GM03348 (cell line): ENCODE measurements at regions not wholly inside any gene's neighbourhood (a gene's known extent, or its start where the extent isn't known, plus 50 kb on each side); places are given as distances from the start of the nearest gene placed in this dataset.
"Not testable (repeated sequence)": the region's sequence is repeated elsewhere in the genome, so short reads cannot be mapped to it uniquely, and the experiment has no call there.

Experiments
- DNase-seq: peaks from one replicate; pipeline ENCODE4 v3.0.0; 2012; ENCODE audit warnings: low spot score

GRCh38 chr16:72657164-72657563 is 390.8 kb downstream of the ZFHX3 start:
- no peak for DNase-seq

- DNase-seq, result no peak
These were observed 393.4 kb downstream of the ZFHX3 start for GRCh38 chr16:72654535-72654934.

- DNase-seq, result no peak
These were observed 398.5 kb downstream of the ZFHX3 start for GRCh38 chr16:72649254-72649944.

GRCh38 chr16:72646615-72647014 is 401.3 kb downstream of the ZFHX3 start:
- DNase-seq, result no peak

GRCh38 chr16:72645538-72645937 is 402.4 kb downstream of the ZFHX3 start:
- no peak for DNase-seq

- DNase-seq, result no peak
These were observed 403.0 kb downstream of the ZFHX3 start for GRCh38 chr16:72644911-72645310.

GRCh38 chr16:72639494-72639893 is 408.4 kb downstream of the ZFHX3 start:
- DNase-seq, result no peak

GRCh38 chr16:72637306-72637705 is 410.6 kb downstream of the ZFHX3 start:
- peak; percentile 43 for DNase-seq

- DNase-seq, result no peak
These were observed 412.2 kb downstream of the ZFHX3 start for GRCh38 chr16:72635694-72636093.

- no peak for DNase-seq
These were observed 412.8 kb downstream of the ZFHX3 start for GRCh38 chr16:72635104-72635503.

GRCh38 chr16:72627182-72627896 is 420.6 kb downstream of the ZFHX3 start:
- not testable (repeated sequence) for DNase-seq

GRCh38 chr16:72626623-72627022 is 421.3 kb downstream of the ZFHX3 start:
- DNase-seq, result no peak

GRCh38 chr16:72621651-72622050 is 426.3 kb downstream of the ZFHX3 start:
- DNase-seq, result no peak

GRCh38 chr16:72620853-72621252 is 427.1 kb downstream of the ZFHX3 start:
- DNase-seq, result no peak

GRCh38 chr16:72620348-72620747 is 427.6 kb downstream of the ZFHX3 start:
- no peak for DNase-seq

GRCh38 chr16:72615856-72616255 is 432.1 kb downstream of the ZFHX3 start:
- DNase-seq, result no peak

- no peak for DNase-seq
These were observed 435.2 kb downstream of the ZFHX3 start for GRCh38 chr16:72612718-72613117.

- DNase-seq, result peak; percentile 49
These were observed 435.7 kb downstream of the ZFHX3 start for GRCh38 chr16:72612256-72612655.

- DNase-seq, result no peak
These were observed 438.0 kb upstream of the PMFBP1 start for GRCh38 chr16:72609933-72610332.

- peak; percentile 12 for DNase-seq
These were observed 437.1 kb upstream of the PMFBP1 start for GRCh38 chr16:72609066-72609465.

- no peak for DNase-seq
These were observed 432.4 kb upstream of the PMFBP1 start for GRCh38 chr16:72604375-72604774.

- no peak for DNase-seq
These were observed 430.5 kb upstream of the PMFBP1 start for GRCh38 chr16:72602499-72602898.

- DNase-seq, result no peak
These were observed 426.7 kb upstream of the PMFBP1 start for GRCh38 chr16:72598696-72599095.

- no peak for DNase-seq
These were observed 426.0 kb upstream of the PMFBP1 start for GRCh38 chr16:72597938-72598337.
